NCI-H510A treated with DMSO at 0.1 percent for 48 hours (cell line): ENCODE measurements at regions not wholly inside any gene's neighbourhood (a gene's known extent, or its start where the extent isn't known, plus 50 kb on each side); places are given as distances from the start of the nearest gene placed in this dataset.
A peak's percentile ranks its signal among the peaks of the same experiment; 100 is the strongest.
"Not testable (repeated sequence)": the region's sequence is repeated elsewhere in the genome, so short reads cannot be mapped to it uniquely, and the experiment has no call there.

ENCODE experiments used
- DNase-seq: peaks from one replicate; lab custom pipeline; 2025; lab: John Stamatoyannopoulos, UW

DNA sequence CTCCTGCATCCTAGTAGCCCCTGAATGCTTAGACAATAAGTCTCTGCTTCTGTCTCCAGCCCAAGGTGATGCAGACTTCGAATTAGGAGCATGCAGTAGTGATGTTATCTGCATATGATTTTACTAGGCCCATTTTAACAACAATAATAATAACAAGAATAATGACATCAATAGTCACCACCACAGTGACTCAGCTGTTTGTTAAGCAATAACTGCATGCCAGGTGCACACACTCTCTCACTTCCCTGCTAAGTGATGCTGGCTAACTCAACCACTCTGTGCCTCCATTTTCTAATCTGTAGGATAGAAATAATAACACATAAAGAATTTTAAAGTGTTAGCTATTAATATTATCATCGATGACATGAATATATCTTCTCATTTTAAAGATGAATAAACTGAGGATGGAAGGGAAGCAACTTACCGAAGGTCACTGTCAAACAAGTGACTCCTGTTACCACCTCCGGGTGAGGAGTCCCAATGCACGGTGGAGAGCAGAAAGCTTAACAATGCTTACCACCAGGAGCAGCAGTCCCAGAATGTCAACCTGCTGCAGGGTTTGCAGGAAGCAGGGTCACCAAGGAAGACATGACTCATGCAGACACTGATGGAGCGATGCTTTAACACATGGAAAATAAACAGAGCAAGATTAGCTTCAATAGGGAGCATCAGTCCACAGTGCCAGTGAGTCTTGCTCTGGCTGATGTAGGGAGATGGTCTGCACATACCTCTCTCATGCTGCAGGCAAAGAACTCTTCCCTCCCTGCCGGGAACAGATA is 290.2 kb downstream of the SPATA17 start:
- no peak for DNase-seq

DNA sequence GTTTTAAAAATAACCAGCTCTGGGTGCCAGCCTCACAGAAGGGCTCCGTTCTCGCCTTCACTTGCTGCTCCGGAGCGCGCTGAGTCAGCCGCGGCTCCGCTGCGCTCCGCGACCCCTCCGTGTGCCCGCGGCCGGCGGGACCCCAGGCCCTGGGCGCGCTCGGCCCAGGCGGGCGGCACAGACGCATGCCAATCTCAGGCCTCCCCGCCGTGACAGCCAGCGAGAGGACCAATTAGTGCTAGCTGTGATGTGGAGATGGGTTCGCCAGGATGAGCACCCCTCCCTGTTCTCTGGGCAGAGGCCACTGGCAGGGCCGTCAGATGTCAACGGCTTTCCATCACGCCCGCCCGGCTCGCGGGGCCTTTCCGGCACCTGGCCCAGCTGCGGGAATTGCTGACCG is 293.8 kb downstream of the SPATA17 start:
- no peak for DNase-seq

DNA sequence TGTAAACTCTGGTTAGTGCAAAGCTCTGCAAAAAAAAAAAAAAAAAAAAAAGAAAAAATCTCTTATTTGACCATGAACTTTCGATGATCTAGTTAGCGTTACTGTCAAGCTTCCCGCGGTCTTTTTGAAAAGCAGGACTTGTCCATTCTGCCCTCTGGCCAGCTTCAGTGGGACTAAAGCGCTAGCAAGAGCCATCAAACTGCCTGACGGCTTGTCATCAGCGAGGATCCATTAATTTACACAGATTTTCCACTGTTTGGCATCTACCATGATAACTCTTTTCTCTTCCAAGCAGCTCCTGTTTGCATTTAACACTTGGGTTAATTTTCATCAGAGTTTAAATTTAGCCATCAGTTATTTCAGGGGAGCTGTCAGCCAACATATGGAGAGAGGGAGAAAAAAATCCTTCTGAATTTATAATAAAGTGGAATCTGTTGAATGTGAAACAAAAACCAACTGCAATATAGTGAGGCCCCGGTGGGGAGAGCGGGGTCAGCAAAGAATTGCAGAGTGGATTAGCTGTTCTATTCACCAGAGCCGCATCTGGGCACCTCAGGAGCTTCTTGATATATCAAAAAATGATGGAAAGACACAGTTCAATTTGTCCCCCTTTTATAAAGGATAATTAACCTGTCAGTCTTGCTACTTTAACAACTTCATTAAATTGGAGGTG is 298.2 kb downstream of the SPATA17 start:
- DNase-seq = no peak

DNA sequence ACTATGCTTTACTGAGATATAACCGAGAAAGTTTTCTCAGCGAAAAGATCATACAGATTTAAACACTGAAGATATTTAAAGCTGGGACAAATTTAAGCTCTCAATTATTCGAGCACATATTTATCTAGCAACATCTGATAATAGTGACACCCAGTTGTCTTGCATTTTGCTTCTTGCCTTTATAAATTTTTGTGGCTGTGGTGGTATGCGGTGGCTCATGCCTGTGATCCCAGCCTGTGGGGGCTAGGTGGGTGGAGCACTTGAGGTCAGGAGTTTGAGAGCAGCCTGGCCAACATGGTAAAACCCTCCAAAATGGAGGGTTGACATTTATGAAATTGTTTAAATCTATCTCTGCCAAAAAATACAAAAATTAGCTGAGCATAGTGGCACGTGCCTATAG is 312.2 kb downstream of the SPATA17 start:
- no peak for DNase-seq

DNA sequence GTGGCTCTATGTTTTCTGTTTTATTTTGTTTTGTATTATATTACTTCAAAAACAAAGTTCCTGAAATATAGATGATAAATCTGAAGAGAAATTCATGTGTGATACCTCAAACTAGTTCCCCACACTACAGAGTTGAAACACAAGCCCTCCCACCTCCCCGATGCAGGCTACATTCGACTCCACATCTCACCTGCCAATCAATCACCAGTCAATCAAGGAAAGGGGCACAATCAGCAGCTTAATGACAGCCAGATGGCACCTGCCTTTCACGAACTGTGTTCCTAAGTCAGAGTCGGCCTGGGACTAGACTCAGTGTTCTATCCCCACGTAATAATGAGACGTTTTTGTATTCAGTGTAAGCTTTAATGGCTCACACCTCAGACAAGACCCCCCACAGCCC is 313.4 kb downstream of the SPATA17 start:
- no peak for DNase-seq

DNA sequence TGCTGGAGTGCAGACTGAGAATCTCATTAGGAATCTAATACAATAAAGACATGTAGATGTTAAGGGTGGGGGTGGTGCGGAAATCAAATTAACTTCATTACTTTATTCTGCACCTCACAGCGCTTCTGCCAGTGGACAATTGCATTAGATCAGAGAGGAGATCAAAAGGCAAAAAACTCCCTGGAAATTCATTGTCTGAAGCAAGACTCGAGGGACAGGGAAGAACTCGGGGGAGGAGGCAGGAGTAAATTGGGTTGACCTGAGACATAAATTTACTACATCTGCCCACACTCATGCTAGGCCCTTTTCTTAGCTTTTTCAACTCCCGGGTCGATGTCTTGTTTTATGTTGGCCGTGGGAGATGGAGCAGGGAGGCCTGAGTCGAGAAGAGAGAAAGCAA is 315.4 kb downstream of the SPATA17 start:
- DNase-seq = no peak

DNA sequence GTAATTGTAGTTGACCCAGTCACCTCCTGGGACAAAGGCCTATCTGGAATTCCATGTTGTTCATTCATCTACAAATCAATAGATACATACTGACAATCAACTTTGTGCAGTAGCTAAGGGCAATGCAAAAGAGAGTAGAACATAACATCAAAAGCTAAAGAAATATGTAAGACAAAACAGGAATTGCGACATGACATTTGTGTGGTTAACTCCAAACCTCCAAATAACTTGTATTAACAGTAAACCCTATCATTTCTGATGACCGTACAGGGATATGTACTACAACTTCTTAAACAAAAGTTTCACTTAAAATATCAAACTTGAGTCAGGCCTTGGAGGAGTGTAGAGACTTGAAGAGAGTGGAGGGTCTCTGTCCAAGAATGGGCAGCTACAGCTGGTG is 317.6 kb downstream of the SPATA17 start:
- DNase-seq = no peak

DNA sequence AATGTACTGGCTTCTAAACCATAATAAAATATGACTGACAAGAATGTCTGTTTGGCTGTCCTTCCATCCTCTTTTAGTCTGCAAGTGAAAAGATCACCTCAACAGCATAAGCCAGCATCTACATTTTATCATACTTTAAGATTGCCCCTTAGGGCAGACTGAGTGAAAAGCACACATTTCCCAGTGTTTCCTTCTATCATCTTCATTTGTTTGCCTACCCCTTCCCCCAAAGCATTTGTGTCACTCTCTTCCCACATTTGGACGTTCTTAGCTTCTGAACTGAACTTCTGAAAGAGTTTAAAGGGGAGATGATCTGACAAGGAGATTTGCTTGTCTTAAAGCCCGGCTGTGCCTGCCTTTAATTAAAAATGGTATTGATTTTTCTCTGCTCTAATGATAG is 322.2 kb downstream of the SPATA17 start:
- DNase-seq = no peak

DNA sequence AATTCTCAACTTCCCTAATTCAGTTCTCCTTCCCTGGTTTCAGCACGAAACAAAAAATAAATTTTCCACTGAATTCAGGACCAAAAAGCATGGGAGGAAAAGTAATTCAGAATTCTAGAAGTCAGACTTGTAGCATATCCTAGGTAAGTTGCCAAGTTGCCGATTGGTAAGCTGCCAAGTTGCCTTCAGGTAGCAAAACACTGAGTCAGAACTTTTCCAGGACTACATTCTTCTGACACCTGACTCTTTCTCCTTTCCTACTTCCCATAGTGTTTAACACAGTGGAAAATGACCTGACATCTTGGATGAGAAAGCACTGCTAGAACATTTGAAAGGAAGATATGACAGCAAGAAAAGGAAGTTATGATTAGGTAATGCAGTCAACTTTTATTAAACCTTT is 322.8 kb downstream of the SPATA17 start:
- no peak for DNase-seq

DNA sequence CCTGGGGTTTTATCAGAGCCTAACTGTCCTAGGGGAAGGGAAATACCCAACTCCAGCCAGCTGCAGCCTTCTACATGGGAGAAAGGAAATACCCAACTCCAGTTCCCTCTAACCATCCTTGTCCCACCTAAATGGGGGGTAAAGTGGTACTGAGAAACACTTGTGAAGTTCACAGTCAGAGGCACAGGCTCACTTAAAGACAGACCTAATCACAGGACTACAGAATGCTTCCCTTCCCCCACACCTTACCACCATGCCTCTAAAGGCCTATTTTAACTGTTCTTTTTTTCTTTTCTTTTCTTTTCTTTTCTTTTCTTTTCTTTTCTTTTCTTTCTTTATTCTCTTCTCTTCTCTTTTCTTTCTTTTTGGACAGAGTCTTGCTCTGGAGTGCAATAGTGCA is 324.6 kb downstream of the SPATA17 start:
- no peak for DNase-seq

DNA sequence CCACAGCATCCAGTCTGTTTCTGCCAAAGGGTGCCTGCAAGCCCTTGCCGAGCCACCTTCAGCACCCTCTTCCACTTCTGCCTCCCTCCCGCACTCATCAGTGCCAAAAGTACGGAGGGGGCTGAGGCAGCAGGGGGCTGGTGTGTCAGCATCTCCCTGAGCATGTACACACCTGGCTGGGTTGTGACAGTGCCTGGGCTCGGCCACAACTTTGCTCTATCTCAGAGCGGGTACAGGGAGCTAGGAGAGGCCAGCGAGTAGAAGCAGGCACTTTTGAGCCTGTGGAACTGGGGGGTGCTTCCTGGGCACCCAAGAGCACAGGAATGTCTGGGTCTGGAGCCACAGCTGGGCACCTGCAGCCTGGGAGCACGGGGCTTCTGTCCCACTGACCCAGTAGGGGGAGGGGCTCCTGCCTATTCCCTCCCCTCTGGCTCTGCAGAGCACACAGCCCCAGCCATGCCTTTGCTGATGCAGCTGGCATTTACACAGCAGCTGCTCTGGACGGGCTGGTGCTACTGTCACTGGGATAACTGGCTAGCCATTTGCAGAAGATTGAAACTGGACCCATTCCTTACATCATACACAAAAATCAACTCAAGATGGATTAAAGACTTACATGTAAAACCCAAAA is 319.8 kb upstream of the RRP15 start:
- DNase-seq = no peak

DNA sequence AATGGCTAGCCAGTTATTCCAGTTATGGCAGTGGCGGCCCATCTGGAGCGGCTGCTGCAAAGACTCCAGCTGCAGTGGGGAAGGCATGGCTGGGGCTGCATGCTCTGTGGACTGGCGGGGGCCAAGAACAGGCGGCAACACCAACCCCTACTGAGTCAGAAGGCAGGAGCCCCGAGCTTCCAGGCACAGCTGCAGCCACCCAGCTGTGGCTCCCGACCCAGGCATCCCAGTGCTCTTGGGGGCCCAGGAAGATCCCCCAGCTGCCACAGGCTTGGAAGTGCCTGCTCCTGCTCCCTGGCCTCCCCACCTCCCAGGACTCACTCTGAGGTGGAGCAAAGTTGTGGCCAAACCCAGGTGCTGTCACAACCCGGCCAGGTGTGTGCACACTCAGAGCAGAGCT is 317.0 kb upstream of the RRP15 start:
- no peak for DNase-seq

DNA sequence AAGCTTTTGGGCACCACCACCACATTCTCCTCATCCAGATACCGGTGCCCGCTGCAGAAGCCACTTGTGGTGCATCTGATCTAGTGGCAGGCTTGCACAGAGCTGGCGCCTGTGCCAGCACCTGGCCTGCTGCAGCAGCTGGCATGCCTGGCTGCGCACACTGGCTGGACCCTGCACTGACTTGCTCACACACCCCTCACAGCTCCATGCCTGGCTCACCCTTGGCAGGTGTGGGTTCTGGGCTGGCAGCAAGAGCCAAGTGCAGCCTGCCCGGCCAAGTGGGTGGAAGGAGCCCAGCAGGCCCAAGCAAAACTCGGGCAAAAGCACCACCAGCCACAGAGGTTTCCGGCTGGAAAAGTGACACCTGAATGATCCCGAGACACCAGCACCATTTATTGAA is 315.7 kb upstream of the RRP15 start:
- no peak for DNase-seq

DNA sequence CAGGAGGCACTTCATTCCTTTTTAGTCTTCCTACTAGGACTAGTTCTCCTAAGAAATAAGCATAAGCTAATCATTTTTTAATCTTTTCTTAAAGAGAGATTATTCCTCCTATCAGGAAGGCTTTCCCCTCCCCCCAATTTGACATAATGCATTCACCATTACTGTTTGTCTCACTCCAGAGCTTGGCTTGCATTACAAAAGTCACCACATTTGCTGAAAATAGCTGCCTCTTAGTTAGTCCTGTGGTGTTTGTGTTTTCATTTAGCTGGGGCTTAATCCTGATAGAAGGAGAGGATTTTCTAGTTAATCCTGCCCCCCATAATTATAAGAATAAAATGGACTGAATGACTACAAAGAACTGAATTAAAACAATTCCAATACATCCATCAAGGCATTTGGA is 307.1 kb upstream of the RRP15 start:
- DNase-seq = no peak

DNA sequence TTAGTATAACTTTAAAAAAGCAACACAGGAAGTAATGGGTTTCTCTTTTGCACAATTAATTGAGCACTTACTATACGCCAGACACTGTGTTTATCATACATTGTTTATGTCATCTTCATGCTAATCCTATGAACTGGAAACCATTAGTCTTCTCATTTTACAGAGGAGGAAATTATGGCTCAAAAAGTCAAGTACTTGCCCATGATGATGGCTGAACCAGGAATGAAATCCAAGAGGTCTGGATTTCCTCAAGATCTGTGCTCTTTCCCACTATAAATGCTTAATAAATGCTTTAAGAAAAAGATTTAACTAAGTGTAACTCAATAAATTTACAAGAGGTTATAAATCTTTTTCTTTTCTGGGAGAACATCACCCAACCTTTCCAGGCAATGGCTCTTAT is 303.7 kb upstream of the RRP15 start:
- DNase-seq = no peak

DNA sequence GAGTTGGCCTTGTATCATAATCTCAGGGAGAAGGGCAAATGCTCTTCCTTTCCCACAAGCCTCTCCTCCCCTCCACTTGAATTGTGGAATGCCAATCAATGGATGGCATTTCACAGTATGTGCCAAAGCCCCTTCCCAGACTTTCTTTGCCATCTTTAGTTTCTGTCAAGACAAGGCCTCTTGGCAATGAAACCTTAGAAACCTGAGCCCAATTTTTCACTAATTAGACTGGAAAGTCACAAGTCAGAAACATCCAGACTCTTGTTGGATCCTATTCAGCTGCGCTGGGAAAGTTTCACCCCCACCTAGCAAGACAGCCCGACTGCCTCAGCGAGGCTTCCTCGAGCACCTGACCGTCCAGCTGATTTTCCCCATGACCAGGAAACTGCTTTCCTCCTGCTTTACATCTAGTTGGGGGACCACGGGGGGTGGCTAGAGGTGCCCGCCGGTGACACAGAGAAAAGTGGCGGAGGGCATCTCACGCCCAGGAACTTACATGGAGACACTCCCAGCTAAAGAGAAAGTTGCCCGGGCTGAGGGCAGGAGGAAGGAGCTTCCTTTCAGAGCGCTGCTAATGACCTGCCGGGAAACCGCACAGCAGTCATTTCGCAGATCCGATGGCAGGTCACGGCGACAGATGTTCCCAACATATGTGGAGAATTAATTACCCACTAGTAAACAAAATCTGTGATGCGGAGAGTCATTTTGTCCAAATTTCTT is 302.6 kb upstream of the RRP15 start:
- DNase-seq = no peak

DNA sequence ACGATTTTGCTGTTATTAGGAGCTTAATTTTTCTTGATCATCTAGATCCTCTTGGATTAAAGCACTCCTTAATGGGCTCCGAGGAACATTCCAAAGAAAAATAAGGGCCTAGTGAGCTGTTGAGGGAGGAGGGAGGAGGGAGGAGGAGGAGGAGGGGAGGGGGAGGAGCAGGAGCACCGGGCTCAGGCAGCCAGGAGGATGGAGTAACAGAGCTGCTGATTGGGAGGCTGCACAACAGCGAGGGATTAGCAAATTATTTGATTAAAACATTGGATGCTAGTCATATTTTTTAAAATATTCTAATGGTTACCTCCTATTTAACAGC is 302.1 kb upstream of the RRP15 start:
- DNase-seq = peak; percentile 55

DNA sequence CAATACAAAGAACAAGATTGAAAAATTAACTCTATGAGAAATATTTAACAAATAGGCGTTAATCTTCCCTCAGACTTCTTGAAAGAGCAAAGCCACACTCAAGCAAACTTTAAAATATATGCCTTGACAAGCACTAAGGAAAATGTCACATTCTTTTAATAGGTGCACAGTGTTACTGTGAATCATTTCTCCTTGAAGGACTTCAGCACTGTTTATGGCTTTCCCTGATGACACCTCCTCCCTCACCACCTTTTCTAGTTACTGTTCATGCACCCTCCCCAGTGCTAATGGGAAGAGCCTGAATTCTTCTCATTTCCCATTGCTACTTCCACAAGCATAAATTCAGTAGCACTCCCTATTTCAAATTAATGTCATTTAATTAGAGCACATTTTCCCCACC is 299.5 kb upstream of the RRP15 start:
- DNase-seq = no peak

DNA sequence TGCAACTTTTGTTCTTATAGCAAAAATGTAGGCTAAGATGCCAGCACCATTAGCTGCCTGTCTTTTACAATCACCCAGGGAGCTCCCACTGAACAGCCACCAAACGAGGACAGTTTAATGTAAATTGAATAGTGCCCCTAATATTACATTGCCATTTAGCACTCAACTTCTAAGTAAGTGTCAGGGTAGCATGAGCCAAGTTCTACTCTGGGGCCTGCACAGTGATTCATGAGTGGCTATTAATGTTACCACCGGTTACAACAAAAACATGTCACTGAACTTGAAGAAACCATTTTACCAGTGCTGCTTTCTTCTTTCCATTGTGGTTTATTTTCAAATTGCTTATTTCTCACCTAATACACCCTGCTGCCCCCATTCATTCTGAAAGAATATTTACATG is 295.6 kb upstream of the RRP15 start:
- DNase-seq = no peak

DNA sequence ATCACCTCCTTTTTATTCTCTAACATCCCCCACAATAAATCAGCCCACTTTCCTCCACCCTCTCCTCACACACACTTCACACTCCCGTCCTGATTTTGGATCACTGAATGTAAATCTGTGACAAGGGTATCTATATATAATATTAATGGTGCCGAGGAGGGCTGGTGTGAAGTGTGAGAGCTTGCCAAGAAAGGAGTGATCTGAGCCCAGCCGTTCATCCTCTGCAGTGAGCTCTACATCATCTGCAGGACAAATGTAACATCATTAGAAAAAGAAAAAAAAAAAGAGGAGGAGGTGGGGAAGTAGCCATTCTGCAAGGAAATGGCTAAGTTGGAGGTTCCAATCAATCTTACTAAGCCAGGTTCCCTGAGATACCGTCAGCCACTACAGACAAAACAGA is 291.7 kb upstream of the RRP15 start:
- no peak for DNase-seq

DNA sequence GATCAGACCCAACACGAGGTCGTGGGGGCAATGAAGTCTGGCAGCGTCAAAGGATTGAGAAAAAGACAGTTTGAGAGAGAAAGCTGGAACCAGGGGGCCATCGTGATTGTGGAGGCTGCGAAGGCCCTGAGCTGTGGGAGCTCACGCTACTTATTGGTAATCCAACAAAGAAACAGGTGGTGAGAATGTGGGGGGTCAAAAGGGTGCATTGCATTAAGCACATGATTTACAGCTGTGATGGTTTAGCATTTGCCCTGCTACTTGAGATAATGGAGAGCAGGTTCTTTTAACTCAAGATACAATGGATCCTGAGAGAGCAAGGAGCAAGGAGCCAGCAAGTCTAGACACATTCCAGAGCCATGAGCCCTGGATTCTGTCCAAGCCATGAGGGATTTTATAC is 276.8 kb upstream of the RRP15 start:
- not testable (repeated sequence) for DNase-seq

DNA sequence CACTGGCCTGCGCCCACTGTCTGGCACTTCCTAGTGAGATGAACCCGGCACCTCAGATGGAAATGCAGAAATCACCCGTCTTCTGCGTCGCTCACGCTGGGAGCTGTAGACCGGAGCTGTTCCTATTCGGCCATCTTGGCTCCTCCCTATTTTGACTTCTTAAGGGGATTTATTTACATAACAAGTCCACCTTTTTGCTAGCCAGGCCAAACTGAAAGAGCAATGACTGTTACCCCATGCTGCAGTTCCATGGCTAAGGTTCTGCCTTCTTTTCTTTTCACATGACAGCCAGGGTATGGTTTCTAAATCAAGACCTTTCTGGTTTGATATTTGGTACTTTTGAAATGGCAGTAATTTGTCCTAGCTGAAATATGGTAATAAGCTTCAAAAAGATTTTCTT is 270.0 kb upstream of the RRP15 start:
- not testable (repeated sequence) for DNase-seq

DNA sequence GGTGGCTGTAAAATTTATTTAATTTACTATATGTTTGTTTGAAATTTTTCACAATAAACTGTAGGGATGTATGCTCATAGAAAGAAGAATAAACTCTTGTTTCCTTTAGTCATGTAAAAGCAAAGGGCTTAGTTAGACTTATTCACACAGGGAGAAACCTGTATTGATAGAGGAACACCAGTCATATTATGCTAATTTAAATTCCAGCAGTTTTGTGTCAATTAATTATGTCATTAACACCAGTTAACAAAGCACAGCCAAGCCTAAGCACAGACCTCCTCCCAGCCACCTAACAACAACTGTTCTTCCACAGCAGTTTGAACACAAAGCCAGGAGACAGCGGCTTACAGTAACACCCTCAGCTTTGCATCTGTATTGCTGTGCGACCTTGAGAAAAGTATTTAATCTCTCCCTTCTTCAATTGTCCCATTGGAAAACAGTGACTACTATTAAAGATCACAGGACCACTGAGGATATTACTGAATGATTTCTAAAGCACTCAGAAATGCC is 260.8 kb upstream of the RRP15 start:
- DNase-seq = no peak
